ENCODE measurements at regions not wholly inside any gene's neighbourhood (a gene's known extent, or its start where the extent isn't known, plus 50 kb on each side); places are given as distances from the start of the nearest gene placed in this dataset.
A peak's percentile ranks its signal among the peaks of the same experiment; 100 is the strongest.

DNA sequence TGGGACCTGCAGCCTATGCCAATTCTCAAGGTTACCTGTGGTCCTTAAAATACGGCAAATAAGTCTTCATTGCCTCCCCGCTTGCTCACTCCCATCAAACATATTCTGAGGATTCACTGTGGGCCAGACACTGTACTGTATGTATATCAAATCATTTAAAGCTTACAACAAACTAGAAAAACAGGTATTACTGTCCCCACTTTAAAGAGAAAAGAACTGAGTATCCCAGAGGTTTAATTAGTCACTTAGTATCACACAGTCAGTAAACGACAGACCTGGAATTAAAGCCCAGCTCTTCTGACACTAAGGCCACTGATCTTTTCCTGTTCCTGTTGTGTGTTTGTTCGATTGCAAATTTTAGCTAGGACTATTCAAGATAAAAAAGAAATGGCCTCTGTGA is 248.2 kb downstream of the ACTL7B start:
- no peak for DNase-seq

DNA sequence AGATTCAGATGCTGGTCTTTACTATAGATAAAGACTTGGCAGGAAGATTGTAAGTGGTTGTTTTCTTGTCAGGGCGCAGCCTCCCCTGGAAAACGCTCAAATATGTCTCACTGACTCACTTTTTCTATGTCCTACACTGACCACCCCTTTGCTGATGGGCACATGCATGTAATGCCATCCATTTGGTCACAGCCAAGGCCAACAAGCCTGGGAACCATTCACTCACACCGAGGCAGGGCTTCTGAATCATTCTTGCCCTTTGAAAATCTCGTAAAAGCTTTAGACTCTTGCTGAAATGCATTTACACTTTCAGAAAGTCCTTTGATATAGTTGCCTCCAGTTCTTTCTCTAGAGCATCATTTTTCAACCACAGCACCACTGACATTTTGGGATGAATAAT is 249.4 kb downstream of the ACTL7B start:
- no peak for DNase-seq

DNA sequence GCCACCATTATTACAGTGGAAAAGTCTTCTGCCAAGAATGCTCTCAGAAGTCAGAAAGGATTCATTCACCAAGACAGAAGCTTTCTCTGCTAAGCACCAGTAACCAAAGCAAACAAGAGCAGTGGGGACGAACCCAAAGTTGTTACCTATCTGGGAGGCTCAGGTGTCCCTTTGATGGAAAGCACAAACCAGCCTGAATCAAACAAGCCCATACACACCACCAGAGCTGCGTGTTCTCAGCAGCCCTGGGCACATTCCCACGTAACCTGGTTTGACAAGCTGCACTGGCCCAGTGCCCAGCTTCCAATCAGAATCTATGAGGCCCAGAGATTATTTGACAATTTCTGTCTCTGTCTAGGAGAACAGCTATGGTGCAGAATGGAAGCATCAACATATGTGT is 252.6 kb downstream of the ACTL7B start:
- DNase-seq, result peak; percentile 53

DNA sequence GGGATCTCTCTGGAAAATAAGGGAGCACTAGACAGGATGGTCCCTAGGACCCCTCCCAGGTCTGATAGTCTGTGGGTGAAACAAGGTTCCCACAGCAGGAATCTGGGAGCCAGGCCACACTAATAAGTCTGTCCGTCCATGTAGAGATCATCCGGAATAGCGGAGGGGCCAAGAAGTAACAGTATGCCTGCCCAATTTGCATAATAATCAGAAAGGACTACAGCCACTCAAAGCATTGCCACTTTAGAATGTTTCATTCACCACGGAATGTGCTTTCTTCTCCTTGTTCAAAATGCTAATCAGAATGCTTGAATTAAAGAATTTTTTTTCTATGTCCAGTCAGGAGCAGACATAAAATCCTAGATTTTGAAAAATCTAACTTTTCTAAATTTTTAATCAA is 254.9 kb downstream of the ACTL7B start:
- no peak for DNase-seq

DNA sequence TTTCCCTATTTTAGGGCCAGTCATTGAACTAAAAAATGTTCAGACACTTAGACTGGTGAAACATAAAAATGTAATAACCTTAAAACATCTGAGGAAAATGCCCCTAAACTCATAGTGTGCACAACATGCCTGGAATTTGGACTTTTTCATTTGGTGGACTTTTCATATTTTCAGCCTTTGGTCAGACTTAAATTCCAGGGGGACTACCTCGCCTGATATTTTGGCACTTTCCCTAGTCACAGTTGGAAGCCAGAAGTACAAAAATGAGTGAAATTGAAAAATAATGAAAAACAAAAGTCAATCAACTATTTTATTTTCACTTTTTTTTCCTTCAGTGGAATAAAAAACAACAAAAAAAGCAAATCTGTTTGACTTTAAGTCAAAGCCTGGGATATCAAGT is 256.2 kb downstream of the ACTL7B start:
- DNase-seq, result no peak

DNA sequence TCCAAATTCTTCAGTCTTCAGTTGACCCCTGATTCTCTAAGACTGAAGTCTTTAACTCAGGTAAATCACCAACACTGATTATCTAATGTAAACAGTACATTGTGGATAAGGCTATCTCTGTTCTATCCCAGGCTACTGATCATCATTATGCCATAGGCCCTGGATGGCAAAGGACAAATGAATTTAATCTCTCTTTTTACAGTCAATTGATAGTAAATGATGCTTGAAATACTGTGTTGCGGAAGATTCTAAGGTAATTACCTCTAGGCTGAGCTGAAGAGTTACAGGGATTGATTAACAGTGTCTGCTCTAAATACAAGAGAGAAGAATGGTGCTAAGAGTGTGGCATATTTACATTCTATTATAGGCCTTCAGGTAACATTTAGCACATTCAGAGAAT is 264.7 kb downstream of the ACTL7B start:
- no peak for DNase-seq

DNA sequence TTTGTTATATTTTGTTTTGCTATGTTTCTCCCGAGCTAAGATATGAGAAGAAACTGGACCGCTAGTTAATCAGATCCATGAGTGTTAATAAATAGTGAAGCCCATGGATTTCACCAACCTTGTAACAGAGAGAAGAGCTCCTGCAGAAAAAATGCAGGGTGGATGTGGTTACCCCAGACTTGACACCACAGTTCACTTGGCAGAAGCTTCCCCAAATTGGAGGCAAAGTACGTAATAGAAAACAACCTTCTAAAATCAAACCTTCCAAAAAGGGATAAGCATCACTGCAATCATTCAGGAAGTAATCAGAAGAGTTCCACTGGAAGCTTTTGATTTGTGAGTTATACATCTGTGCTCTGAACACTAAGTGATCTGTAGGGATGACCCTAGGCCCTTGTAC is 267.5 kb downstream of the ACTL7B start:
- no peak for DNase-seq

DNA sequence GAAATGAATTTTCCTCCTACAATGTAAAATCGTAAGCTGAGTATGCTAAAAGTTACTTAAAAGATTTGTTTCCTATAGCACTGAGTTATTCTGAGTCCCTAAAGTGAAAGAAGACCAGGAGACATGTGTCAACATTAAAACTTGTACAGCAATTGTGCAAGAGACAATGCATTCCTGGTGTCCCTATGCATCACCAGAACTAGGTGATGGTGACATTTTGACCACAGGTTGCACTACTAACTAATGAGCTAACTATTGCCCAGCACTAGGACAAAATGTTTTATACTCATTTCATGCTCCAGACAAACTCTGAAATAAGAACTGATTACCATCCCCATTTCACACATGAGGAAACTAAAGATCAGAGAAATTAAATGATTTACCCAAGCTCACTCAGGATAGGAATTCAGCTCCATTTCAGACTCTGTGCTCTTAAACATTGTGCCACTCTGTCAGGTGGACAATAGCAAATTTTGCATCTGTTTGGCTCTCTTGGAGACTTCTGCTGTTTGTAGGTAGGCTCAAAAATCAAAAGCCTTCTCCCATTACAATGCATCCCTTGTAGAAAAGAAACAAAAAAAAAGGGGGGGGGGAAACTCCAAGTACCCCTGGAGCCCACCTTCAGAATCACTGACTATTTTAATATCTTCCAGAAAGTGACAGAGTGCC is 269.2 kb downstream of the ACTL7B start:
- no peak for DNase-seq

DNA sequence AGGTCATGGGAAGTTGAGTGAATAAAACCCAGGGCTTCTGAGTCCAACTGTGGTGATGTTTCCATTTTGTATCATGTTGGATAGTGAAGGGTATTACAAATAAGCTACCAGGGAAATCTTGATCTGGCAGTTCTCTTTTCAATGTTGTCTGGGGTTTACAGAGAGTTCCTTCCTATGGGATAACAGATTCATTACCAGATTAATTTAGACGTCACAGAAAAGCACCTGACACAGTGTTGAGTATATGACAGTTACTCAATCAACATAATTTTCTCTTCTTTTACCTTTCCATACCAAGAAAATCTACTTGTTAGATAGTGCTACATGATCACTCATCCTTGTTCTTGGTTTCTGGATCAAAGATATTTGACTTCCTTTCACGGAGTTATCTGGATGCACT is 270.9 kb downstream of the ACTL7B start:
- DNase-seq, result no peak

DNA sequence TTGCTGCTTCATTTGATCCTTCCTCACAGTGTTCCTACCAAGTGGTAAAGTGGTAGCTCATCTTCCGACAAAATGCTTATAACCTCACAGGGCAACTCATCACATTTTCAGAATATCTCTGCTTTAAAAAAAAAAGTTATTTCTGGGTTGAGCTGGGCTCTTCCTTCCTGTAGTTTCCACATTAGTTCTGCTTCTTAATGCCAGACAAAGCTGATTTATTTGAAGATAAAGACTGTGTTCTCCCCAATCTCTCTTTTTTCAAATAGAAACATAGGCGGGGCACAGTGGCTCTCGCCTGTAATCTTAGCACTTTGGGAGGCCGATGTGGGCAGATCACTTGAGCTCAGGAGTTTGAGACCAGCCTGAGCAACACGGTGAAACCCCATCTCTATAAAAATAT is 273.1 kb downstream of the ACTL7B start:
- DNase-seq, result no peak

DNA sequence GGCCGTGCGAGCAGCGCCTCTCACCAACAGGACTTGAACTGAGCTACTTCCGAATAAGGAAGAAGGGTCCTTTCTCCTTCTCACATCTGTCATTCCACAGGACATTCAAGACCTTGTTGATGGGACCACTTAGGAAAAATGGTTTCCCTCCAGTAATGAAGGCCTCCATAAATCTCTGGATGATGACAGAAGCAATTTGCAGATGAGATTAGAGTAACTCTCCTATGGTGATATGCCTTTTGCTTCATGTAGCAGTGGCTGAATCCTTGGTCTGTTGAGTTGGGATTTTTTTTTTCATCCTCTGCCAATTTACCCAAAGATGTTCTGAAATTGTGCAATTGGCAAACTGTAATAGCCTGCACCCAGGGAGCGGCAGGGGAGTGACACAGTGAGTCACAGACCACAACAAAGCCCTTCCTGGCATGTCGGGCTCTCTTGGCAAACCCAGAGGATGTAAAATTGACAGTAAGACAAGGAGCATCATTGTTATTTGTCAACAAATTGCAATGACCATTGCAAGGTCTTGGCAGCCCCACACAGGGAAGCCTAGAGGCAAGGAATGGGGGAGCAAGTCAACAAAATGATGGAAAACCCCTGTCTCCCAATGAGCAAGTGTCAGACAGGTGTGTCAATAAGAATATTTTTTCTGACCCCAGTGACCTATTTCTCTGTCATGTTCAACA is 275.9 kb downstream of the ACTL7B start:
- no peak for DNase-seq

DNA sequence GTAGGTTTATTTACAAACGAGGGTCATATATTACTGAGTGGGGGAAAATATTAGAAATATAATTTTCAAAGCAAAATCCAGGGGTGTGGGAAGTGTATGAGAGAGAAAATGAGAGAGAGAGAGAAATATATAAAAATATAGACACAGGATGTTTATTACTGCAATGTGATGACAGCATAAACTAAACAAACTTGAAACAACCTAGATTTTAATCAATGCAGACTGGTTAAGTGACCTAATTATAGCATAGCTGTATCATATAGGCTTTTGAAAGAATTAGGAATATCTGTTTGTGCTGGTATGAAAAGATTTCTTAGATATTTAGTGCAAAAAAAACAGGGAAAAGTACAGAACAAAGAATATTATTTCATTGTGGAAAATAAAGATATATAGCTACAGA is 280.5 kb downstream of the ACTL7B start:
- DNase-seq, result no peak

DNA sequence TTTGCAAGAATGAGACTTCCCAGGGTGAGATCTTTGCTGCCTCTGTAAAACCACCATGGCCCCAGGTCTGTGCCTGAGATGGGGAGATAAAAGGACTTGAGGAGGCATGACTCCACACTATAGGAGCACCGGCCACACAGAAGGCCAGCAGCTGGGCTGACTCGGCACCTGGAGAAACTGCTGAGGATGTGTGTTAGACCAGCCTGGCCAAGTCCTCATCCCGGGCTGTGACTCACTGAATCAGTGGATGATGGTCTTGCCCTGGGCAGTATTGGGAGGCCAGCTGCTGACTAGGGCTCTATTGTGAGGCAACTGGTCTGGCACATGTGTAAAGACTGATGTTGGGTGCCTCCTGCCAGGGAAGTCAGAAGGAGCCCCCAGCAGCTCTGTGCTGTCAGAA is 286.2 kb downstream of the ACTL7B start:
- DNase-seq, result no peak

DNA sequence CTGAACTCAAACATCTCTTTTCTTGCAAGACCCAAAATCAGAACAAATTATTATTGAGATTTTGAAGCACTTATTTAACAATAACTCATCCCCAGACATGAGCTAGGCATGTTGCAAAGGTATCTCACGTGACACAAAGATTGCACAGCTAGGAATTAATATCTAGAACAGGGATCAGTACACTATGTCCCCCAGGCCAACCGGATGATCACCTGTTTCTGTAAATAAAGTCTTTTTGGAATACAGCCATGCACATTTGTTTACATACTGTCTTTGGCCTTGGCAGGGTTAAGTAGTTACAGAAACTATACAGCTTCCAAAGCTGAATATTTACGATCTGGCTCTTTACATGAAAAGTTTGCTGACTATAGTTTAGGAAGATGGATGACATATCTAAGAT is 287.7 kb downstream of the ACTL7B start:
- no peak for DNase-seq

DNA sequence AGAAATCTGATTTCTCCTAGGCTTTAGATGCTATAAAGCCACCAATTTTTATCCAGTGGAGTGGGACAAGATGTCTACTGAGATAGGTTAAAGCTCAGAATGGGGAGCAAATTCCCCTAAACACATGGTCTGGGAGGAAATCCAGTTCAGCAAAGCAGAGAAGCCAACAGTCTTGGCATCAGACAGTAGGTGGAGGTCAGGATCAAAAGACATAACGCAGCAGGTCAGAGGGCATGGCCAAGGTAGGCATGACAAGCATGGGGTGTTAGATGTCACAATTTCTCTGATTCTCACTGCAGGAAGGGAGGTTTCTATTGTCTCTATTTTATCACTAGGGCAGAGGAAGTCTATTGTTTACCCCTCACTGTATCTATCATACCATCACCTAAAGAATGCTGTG is 288.2 kb downstream of the ACTL7B start:
- no peak for DNase-seq

DNA sequence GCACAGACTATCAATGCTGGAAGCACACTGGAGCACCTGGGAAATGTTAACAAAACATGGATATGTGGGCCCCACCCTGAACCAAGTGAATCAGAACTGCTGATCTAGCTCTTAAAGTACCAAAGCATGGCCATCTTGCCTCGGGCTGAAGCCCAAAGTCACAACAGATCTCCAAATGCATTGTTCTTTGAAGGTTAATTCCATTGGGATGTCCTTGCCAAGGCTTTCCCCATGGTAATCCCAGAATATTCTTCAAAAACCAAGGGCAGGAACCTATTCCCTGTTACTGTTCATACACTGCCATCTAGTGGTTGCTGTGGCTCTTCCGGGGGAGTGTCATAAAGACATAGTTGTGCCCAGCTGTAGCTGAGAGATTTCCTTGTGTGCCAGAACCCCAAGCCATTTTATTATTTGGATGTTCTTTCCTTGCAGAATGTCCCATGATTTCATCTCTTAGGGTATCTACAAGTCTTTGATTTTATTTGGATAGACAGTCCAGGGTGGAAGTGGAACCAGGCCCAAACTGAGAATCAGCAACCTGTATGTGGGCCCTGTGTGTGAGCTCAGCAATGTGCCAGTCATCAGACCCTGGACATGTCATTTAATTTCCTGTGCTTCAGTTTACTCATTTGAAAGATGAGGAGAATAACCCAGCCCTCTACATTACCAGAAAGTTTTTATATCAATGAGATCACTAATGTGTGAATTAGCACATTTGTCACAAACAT is 290.0 kb downstream of the ACTL7B start:
- DNase-seq, result peak; percentile 87

DNA sequence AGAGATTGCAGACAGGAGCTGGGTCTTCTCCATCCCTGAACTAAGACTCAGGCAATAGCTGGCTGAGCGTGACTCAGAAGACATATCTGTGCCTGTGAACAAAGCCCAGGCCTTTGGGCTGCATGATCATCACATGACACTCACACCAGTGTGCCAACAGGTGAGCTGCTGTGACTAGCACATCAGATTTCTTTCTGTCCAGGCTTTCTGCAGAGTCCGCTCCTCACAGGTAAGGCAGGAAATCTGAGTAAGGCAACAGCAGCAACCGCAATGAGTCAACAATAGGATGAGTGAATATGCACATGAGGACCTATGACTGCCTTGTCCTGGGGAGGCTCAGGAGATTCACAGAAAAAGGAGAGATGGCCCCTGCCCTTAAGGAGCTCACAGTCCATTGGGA is 293.6 kb downstream of the ACTL7B start:
- no peak for DNase-seq

DNA sequence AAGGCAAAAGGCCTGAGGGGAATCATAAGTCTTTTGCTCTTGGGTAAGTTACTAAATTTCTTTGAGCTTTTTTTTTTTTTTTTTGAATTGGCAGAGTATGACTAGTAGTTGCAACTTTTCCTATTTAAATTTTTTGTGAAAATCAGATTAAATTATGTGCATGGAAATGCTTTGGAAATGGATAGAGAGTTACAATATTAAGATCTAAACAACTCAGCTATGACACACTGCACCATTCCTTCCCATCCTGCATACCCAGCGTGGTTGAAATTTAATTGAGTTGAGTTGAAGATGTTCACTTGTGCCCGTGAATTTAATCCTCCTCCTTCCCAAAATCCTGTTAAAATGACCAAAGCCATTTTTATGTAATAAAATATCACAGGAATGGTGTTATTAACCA is 296.4 kb downstream of the ACTL7B start:
- no peak for DNase-seq

DNA sequence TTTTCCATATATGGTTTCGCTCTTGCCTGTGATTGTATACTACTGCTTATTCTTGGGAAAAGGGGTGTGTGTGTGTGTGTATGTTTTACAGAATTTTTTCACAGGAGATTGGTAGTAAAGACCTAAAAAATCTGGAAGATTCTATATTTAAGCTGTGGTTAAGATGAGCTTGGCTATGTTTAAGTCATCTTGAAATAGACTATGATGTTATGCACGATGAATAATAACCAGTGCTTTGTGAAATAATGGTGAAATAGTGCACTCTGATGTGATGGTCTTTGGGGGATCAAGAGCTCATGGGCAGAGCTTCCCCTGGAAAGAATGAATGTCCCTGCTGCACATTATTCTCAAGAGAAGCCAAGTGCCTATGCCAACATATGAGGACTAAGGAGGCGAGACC is 301.0 kb downstream of the ACTL7B start:
- DNase-seq, result no peak

DNA sequence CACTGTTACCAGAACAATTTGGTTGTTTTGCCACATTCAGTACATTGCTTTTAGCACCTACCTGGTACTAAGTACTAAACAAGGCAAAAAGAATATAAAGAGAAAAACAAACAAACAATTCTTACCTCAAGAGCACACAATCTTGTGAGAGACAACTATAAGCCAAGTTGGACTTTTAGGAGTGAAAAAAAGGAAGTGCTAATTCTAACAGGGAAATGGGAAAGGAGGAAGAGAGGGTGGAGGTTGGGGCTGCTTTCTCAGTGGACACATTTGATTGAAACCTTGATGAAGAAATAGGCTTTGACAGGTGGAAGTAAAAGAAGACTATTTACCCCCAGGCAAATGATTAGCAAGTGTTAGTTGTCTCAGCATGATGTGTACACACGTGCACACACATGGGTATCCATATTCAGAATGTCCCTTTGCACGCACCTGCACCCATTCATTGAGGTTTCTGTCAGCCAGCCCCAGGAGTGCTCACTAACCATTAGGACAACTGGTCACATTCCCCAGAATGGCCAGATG is 302.6 kb downstream of the ACTL7B start:
- DNase-seq, result no peak

DNA sequence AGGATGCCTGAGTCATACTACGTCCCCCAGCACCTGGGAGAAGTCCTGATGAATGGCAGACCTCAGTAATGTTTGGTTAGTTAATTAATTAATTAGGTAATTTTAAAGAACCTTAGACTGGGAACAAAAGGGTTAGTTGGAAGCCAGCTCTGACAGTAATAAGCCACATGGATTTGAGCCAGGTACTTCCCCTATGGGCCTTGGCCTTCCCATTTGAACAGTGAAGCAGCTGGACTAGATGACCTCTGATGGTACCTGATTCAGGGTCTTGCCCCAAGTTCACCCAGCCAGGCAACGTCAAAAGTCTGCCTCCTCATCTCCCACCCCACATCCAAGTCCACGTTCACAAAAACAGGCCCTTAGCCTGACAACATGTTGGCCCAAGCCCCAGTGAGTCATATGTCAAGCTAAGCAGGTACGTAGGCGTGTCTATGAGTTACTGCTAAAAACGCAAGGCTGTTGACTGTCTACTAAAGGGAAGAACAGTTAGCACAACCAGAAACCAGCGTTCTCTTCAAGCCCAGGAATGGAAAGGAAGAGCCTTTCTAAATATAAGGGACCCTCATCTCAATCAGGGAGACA is 303.2 kb downstream of the ACTL7B start:
- no peak for DNase-seq

DNA sequence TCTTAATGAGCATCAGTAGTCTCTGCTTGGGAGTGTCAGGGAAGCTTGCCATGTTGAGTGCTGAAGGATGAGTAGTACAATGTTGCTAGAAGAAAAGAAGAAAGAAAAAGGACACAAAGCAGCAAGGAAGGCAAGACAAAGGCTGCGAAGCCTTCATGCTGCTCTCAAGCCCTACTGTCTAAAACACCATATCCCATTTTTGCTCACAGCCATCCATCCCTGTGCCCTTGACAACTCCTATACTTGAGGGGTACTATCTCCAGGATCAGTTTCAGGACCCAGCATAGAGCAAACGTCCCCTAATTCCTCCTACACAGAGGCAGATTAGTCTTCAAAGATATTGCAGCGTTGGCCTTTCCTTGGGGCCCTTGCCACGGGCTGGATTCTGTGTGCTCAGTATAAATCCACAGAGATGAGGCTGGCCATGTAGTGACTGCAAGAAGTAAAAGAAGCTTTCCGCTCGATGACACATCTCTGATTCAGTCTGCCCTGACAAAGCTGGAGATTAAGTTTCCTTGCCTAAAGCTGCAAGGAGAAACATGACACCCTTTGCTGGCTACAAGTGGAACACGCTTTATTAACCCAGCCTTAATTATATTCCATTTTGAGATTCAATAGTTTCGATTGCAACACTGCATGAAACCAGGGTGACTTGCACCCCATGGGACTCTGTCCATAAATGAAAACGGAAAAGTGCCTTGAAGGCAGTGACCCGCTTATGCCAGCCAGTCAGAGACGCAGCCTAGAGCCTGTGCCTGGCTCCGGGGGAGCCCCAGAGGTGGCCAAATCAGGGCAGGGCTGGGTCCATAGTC is 304.6 kb downstream of the ACTL7B start:
- DNase-seq, result peak; percentile 72
